CD4-positive, CD25-positive, alpha-beta regulatory T cell (primary cell): ENCODE measurements at regions not wholly inside any gene's neighbourhood (a gene's known extent, or its start where the extent isn't known, plus 50 kb on each side); places are given as distances from the start of the nearest gene placed in this dataset.

Experiments
- ATAC-seq, 2 donors: fragments of 150-1000 bp; cut with Tn5 transposase; one replicate each; pipeline ENCODE4 v1.10.0; 2021; ENCODE audit warnings: low read depth in 2 of 2, moderate number of reproducible peaks in 2 of 2, moderate library complexity in 1 of 2
- DNase-seq, 3 donors: peaks; one replicate each; pipeline versions ENCODE4 v3.0.0 to v3.0.0-alpha.2; 2012 to 2022; ENCODE audit warnings: mixed read lengths in 1 of 3
- H3K27ac ChIP-seq: one replicate; pipeline ENCODE4 v1.7.0; 2013; ENCODE audit warnings: mild to moderate bottlenecking, low read length; ENCODE audit not compliant: insufficient read depth, poor library complexity, severe bottlenecking
- H3K27me3 ChIP-seq: one replicate; pipeline ENCODE4 v1.7.0; 2013; ENCODE audit warnings: low read length; ENCODE audit not compliant: control insufficient read depth, insufficient read depth
- H3K36me3 ChIP-seq: one replicate; pipeline ENCODE4 v1.7.0; 2013; ENCODE audit warnings: mild to moderate bottlenecking, low read length, moderate library complexity; ENCODE audit not compliant: control insufficient read depth, insufficient read depth
- H3K4me1 ChIP-seq: 2 replicates; pipeline ENCODE4 v1.7.0; 2013; ENCODE audit warnings: mild to moderate bottlenecking, low read length; ENCODE audit not compliant: insufficient read depth, control insufficient read depth, poor library complexity, severe bottlenecking
- H3K4me3 ChIP-seq: one replicate; pipeline ENCODE4 v1.7.0; 2013; ENCODE audit warnings: low read depth, mild to moderate bottlenecking, low read length, moderate library complexity
- H3K9me3 ChIP-seq, 2 experiments: 1 replicate in 1 of 2; 2 replicates in 1 of 2; pipeline ENCODE4 v1.7.0; 2013; ENCODE audit warnings: low read length in 2 of 2, mild to moderate bottlenecking in 1 of 2, moderate library complexity in 1 of 2; ENCODE audit not compliant: control insufficient read depth in 2 of 2
- H3K27ac Mint-ChIP-seq, 3 donors: one replicate each; pipeline ENCODE4 v1.8.0; 2020 to 2022; ENCODE audit warnings: mild to moderate bottlenecking in 3 of 3, mixed read lengths in 3 of 3, moderate library complexity in 2 of 3
- H3K27me3 Mint-ChIP-seq: one replicate; pipeline ENCODE4 v1.8.0; 2022; ENCODE audit warnings: mild to moderate bottlenecking, mixed read lengths
- H3K36me3 Mint-ChIP-seq: one replicate; pipeline ENCODE4 v1.8.0; 2020; ENCODE audit warnings: mixed read lengths
- H3K4me1 Mint-ChIP-seq, 4 donors: one replicate each; pipeline ENCODE4 v1.8.0; 2020 to 2022; ENCODE audit warnings: mixed read lengths in 4 of 4, mild to moderate bottlenecking in 1 of 4
- H3K4me3 Mint-ChIP-seq, 4 donors: one replicate each; pipeline ENCODE4 v1.8.0; 2020 to 2022; ENCODE audit warnings: mild to moderate bottlenecking in 4 of 4, mixed read lengths in 4 of 4, moderate library complexity in 3 of 4
- H3K9me3 Mint-ChIP-seq, 7 donors: one replicate each; pipeline ENCODE4 v1.8.0; 2020 to 2022; ENCODE audit warnings: mixed read lengths in 7 of 7, mild to moderate bottlenecking in 3 of 7, moderate library complexity in 2 of 7

GRCh38 chr2:16615687-16616615, 49.7 kb downstream of the CYRIA start:
- Histone ChIP-seq H3K9me3 (no peaks in the 10 kb centered on the region), H3K4me3 (no peak overlapping the region), H3K27me3 (no peaks in the 10 kb centered on the region), H3K4me1 (no peaks in the 10 kb centered on the region), H3K27ac (no peak overlapping the region), H3K36me3 (no peaks in the 10 kb centered on the region)
- no peak for DNase-seq
- Mint-ChIP-seq H3K4me1 (no peaks in the 10 kb centered on the region), H3K36me3 (no peaks in the 10 kb centered on the region), H3K4me3 (no peak overlapping the region), H3K27me3 (peaks cover 8% of the 10 kb centered on the region), H3K9me3 (no peaks in the 10 kb centered on the region), H3K27ac (no peak overlapping the region)
- no peak for ATAC-seq

- H3K36me3 Mint-ChIP-seq = no peaks in the 10 kb centered on the region
- no peaks in the 10 kb centered on the region for H3K36me3 ChIP-seq
- no peaks in the 10 kb centered on the region for H3K9me3 ChIP-seq
- H3K27me3 Mint-ChIP-seq = peaks cover 8% of the 10 kb centered on the region
- no peak overlapping the region for H3K27ac Mint-ChIP-seq
- no peaks in the 10 kb centered on the region for H3K4me1 ChIP-seq
- ATAC-seq = no peak
- DNase-seq = no peak
- no peak overlapping the region for H3K4me3 ChIP-seq
- H3K9me3 Mint-ChIP-seq = no peaks in the 10 kb centered on the region
- H3K27me3 ChIP-seq = no peaks in the 10 kb centered on the region
- H3K4me1 Mint-ChIP-seq = no peaks in the 10 kb centered on the region
- no peak overlapping the region for H3K27ac ChIP-seq
- no peak overlapping the region for H3K4me3 Mint-ChIP-seq
These were observed 50.4 kb downstream of the CYRIA start for GRCh38 chr2:16615246-16615645.

- no peak overlapping the region for H3K27ac Mint-ChIP-seq
- no peak overlapping the region for H3K4me3 ChIP-seq
- H3K27me3 ChIP-seq = no peaks in the 10 kb centered on the region
- peaks cover 6% of the 10 kb centered on the region for H3K27me3 Mint-ChIP-seq
- H3K36me3 ChIP-seq = no peaks in the 10 kb centered on the region
- no peaks in the 10 kb centered on the region for H3K36me3 Mint-ChIP-seq
- no peak overlapping the region for H3K27ac ChIP-seq
- H3K9me3 ChIP-seq = no peaks in the 10 kb centered on the region
- no peaks in the 10 kb centered on the region for H3K4me1 ChIP-seq
- H3K4me3 Mint-ChIP-seq = no peak overlapping the region
- no peaks in the 10 kb centered on the region for H3K9me3 Mint-ChIP-seq
- H3K4me1 Mint-ChIP-seq = no peaks in the 10 kb centered on the region
- DNase-seq (no peak), ATAC-seq (no peak)
These were observed 51.2 kb downstream of the CYRIA start for GRCh38 chr2:16614314-16614860.

- DNase-seq = peak in 1 of 3 donors; percentile 18
- Mint-ChIP-seq H3K27me3 (peaks cover 4% of the 10 kb centered on the region), H3K4me3 (no peak overlapping the region)
These were observed 52.1 kb downstream of the CYRIA start for GRCh38 chr2:16613539-16614011.

GRCh38 chr2:16612490-16612889, 53.1 kb downstream of the CYRIA start:
- DNase-seq = no peak
- Histone ChIP-seq H3K27ac (no peak overlapping the region), H3K27me3 (no peaks in the 10 kb centered on the region), H3K4me3 (no peak overlapping the region), H3K9me3 (no peaks in the 10 kb centered on the region), H3K4me1 (no peaks in the 10 kb centered on the region), H3K36me3 (no peaks in the 10 kb centered on the region)
- no peaks in the 10 kb centered on the region for H3K36me3 Mint-ChIP-seq
- H3K27ac Mint-ChIP-seq = no peak overlapping the region
- H3K4me1 Mint-ChIP-seq = peaks cover 0 to 8% (median 4%) of the 10 kb centered on the region in 4 donors
- ATAC-seq = no peak
- H3K9me3 Mint-ChIP-seq = no peaks in the 10 kb centered on the region
- no peak overlapping the region for H3K4me3 Mint-ChIP-seq
- H3K27me3 Mint-ChIP-seq = peaks cover 4% of the 10 kb centered on the region

More at GRCh38 chr2:16613539-16614011, 52.1 kb downstream of the CYRIA start:
- H3K9me3 Mint-ChIP-seq = no peaks in the 10 kb centered on the region
- H3K27me3 ChIP-seq = no peaks in the 10 kb centered on the region
- no peak overlapping the region for H3K4me3 ChIP-seq
- H3K36me3 Mint-ChIP-seq = no peaks in the 10 kb centered on the region
- no peaks in the 10 kb centered on the region for H3K36me3 ChIP-seq
- H3K4me1 Mint-ChIP-seq = peaks cover 0 to 4% (median 3%) of the 10 kb centered on the region in 4 donors
- H3K4me1 ChIP-seq = no peaks in the 10 kb centered on the region
- ATAC-seq = no peak
- no peak overlapping the region for H3K27ac ChIP-seq
- no peaks in the 10 kb centered on the region for H3K9me3 ChIP-seq
- no peak overlapping the region for H3K27ac Mint-ChIP-seq

GRCh38 chr2:16609786-16610185, 55.8 kb downstream of the CYRIA start:
- no peak overlapping the region for H3K4me3 ChIP-seq
- Mint-ChIP-seq H3K27ac (no peak overlapping the region), H3K36me3 (no peaks in the 10 kb centered on the region), H3K4me1 (peaks cover 0 to 8% (median 4%) of the 10 kb centered on the region in 4 donors), H3K9me3 (peaks cover 0 to 2% (median 0%) of the 10 kb centered on the region in 7 donors), H3K4me3 (peak overlapping the region in 3 of 4 donors; percentile 36 to 90 (median 88)), H3K27me3 (no peaks in the 10 kb centered on the region)
- no peak overlapping the region for H3K27ac ChIP-seq
- ATAC-seq (no peak), DNase-seq (no peak)
- no peaks in the 10 kb centered on the region for H3K9me3 ChIP-seq
- H3K36me3 ChIP-seq = no peaks in the 10 kb centered on the region
- no peaks in the 10 kb centered on the region for H3K27me3 ChIP-seq
- no peaks in the 10 kb centered on the region for H3K4me1 ChIP-seq

- Histone ChIP-seq H3K36me3 (no peaks in the 10 kb centered on the region), H3K4me1 (no peaks in the 10 kb centered on the region), H3K4me3 (peak overlapping the region; percentile 81), H3K9me3 (no peaks in the 10 kb centered on the region), H3K27ac (no peak overlapping the region), H3K27me3 (no peaks in the 10 kb centered on the region)
- no peaks in the 10 kb centered on the region for H3K27me3 Mint-ChIP-seq
- peak overlapping the region in 2 of 3 donors; percentile 39 to 51 for H3K27ac Mint-ChIP-seq
- peaks cover 0 to 2% (median 0%) of the 10 kb centered on the region in 7 donors for H3K9me3 Mint-ChIP-seq
- no peaks in the 10 kb centered on the region for H3K36me3 Mint-ChIP-seq
- ATAC-seq (peak; percentile 85 to 86), DNase-seq (peak; percentile 56 to 84 (median 77))
- peak overlapping the region; percentile 88 to 92 (median 90) for H3K4me3 Mint-ChIP-seq
- H3K4me1 Mint-ChIP-seq = peaks cover 0 to 8% (median 4%) of the 10 kb centered on the region in 4 donors
These were observed 56.7 kb downstream of the CYRIA start for GRCh38 chr2:16608661-16609643.
